SK-N-SH (cell line): ENCODE measurements at regions not wholly inside any gene's neighbourhood (a gene's known extent, or its start where the extent isn't known, plus 50 kb on each side); places are given as distances from the start of the nearest gene placed in this dataset.

Experiments
- CTCF ChIA-PET: fragments of 300-600, 350-600 bp; formaldehyde crosslinking; extraction: SDS; loops from one replicate; lab custom pipeline; 2021; lab: Yijun Ruan, JAX
- POLR2A ChIA-PET: fragments of 350-600 bp; sonication (Branson Sonifier 250); formaldehyde crosslinking; extraction: SDS; loops from one replicate; lab custom pipeline; 2020; ENCODE audit warnings: antibody characterized with exemption, inconsistent platforms; lab: Yijun Ruan, JAX
- DNase-seq: peaks from one replicate; pipeline ENCODE4 v3.0.0; 2012
- H2AFZ ChIP-seq: fragments of 200-600 bp; sonication (generic); 2 replicates; pipeline ENCODE4 v1.8.1; 2016; ENCODE audit warnings: antibody characterized with exemption, mild to moderate bottlenecking, low read depth
- H3F3A ChIP-seq: fragments of 200-600 bp; sonication (generic); replicated peaks from 2 replicates; pipeline ENCODE3; 2016; ENCODE audit warnings: antibody characterized with exemption, mild to moderate bottlenecking; ENCODE audit not compliant: insufficient read depth
- H3K27ac ChIP-seq, 2 experiments: fragments of 200-500 bp in 1 of 2; fragments of 200-600 bp in 1 of 2; sonication (Bioruptor generic) in 1 of 2; sonication (generic), shearing (Covaris generic) in 1 of 2; 2 replicates each; pipeline versions ENCODE4 v1.5.1 to v1.6.1; 2014 to 2016; ENCODE audit warnings: low read depth in 2 of 2, inconsistent platforms in 1 of 2, low read length in 1 of 2, mild to moderate bottlenecking in 1 of 2, mixed read lengths in 1 of 2
- H3K27me3 ChIP-seq: fragments of 200-600 bp; sonication (generic), shearing (Covaris generic); 2 replicates; pipeline ENCODE4 v1.6.1; 2016; ENCODE audit warnings: mixed run types; ENCODE audit not compliant: insufficient read depth
- H3K36me3 ChIP-seq, 2 experiments: fragments of 200-500 bp in 1 of 2; fragments of 200-600 bp in 1 of 2; sonication (Bioruptor generic) in 1 of 2; sonication (generic) in 1 of 2; replicated peaks in 1 of 2; 2 replicates each; pipeline versions ENCODE3 to v1.5.1; 2014 to 2016; ENCODE audit warnings: low read length in 1 of 2, mild to moderate bottlenecking in 1 of 2; ENCODE audit not compliant: insufficient read depth in 2 of 2, control insufficient read depth in 1 of 2
- H3K4me1 ChIP-seq, 2 experiments: fragments of 200-500 bp in 1 of 2; fragments of 200-600 bp in 1 of 2; sonication (Bioruptor generic) in 1 of 2; sonication (generic), shearing (Covaris generic) in 1 of 2; 2 replicates each; pipeline versions ENCODE4 v1.5.1 to v1.6.1; 2014 to 2016; ENCODE audit warnings: low read depth in 1 of 2, low read length in 1 of 2, mixed run types in 1 of 2; ENCODE audit not compliant: insufficient read depth in 2 of 2, control insufficient read depth in 1 of 2
- H3K4me2 ChIP-seq: fragments of 200-600 bp; sonication (generic), shearing (Covaris generic); 2 replicates; pipeline ENCODE4 v1.6.1; 2017; ENCODE audit warnings: mixed run types
- H3K4me3 ChIP-seq, 2 experiments: fragments of 200-500 bp in 1 of 2; fragments of 200-600 bp in 1 of 2; sonication (Bioruptor generic) in 1 of 2; sonication (generic), shearing (Covaris generic) in 1 of 2; 2 replicates each; pipeline versions ENCODE4 v1.5.1 to v1.8.1; 2014 to 2016; ENCODE audit warnings: low read depth in 2 of 2, inconsistent platforms in 1 of 2, low read length in 1 of 2, mild to moderate bottlenecking in 1 of 2, mixed read lengths in 1 of 2, moderate library complexity in 1 of 2
- H3K79me2 ChIP-seq: fragments of 200-600 bp; sonication (generic); 2 replicates; pipeline ENCODE4 v1.8.1; 2017; ENCODE audit warnings: mild to moderate bottlenecking; ENCODE audit not compliant: insufficient read depth
- H3K9ac ChIP-seq: fragments of 200-600 bp; sonication (generic); 2 replicates; pipeline ENCODE4 v1.6.1; 2017; ENCODE audit warnings: mixed run types
- H3K9me2 ChIP-seq: fragments of 200-600 bp; sonication (generic); 2 replicates; pipeline ENCODE4 v1.6.1; 2017; ENCODE audit warnings: mixed run types
- H3K9me3 ChIP-seq: fragments of 200-600 bp; sonication (generic); 2 replicates; pipeline ENCODE4 v1.6.1; 2017; ENCODE audit warnings: mixed run types, mild to moderate bottlenecking, moderate library complexity
- H4K20me1 ChIP-seq: fragments of 200-600 bp; sonication (generic); 2 replicates; pipeline ENCODE4 v1.6.1; 2017; ENCODE audit warnings: mild to moderate bottlenecking, mixed run types; ENCODE audit not compliant: insufficient read depth
- ELF1 ChIP-seq: IDR thresholded peaks from 2 replicates; pipeline ENCODE4 v1.4.0; 2012
- EZH2phosphoT487 ChIP-seq: fragments of 200-600 bp; sonication (generic); IDR thresholded peaks from 2 replicates; pipeline ENCODE4 v1.6.1; 2017; ENCODE audit warnings: low read depth, mixed run types, mild to moderate bottlenecking, antibody characterized with exemption, moderate library complexity, borderline replicate concordance
- FOXM1 ChIP-seq: IDR thresholded peaks from 2 replicates; pipeline ENCODE4 v1.4.0; 2012; ENCODE audit warnings: low read depth, mild to moderate bottlenecking
- GABPA ChIP-seq: IDR thresholded peaks from 2 replicates; pipeline ENCODE4 v1.4.0; 2012; ENCODE audit warnings: low read depth, mild to moderate bottlenecking
- GATA2 ChIP-seq: sonication (generic); formaldehyde crosslinking; IDR thresholded peaks from 2 replicates; pipeline ENCODE4 v1.5.0; 2020; ENCODE audit warnings: mild to moderate bottlenecking, missing genetic modification reagents
- POLR2AphosphoS5 ChIP-seq: IDR thresholded peaks from 2 replicates; pipeline ENCODE4 v1.6.1; 2012; ENCODE audit warnings: low read depth, low read length
- RAD21 ChIP-seq: IDR thresholded peaks from 2 replicates; pipeline ENCODE4 v1.6.1; 2012; ENCODE audit warnings: mild to moderate bottlenecking, low read length
- SIN3A ChIP-seq: IDR thresholded peaks from 2 replicates; pipeline ENCODE4 v1.6.1; 2012; ENCODE audit warnings: low read depth, mild to moderate bottlenecking, low read length, moderate library complexity, borderline replicate concordance
- TCF12 ChIP-seq: IDR thresholded peaks from 2 replicates; pipeline ENCODE4 v1.4.0; 2012
- TEAD4 ChIP-seq: IDR thresholded peaks from 2 replicates; pipeline ENCODE4 v1.4.0; 2012; ENCODE audit warnings: mild to moderate bottlenecking, borderline replicate concordance; ENCODE audit not compliant: insufficient read depth
- WGBS: methylation state at CpG from one replicate; pipeline ENCODE4 v1.1.6; 2017; ENCODE audit warnings: low lambda C conversion rate; 5-methylcytosine and 5-hydroxymethylcytosine counted together
- TF ChIP-seq, protein P1 (sequence below): fragments of 150-350 bp; IDR thresholded peaks from 2 replicates; pipeline ENCODE4 v1.6.1; 2016; ENCODE audit warnings: mild to moderate bottlenecking, low read depth, low read length
- TF ChIP-seq, protein P2 (sequence below): IDR thresholded peaks from 2 replicates; pipeline ENCODE4 v1.4.0; 2012; ENCODE audit warnings: low read depth

DNA sequence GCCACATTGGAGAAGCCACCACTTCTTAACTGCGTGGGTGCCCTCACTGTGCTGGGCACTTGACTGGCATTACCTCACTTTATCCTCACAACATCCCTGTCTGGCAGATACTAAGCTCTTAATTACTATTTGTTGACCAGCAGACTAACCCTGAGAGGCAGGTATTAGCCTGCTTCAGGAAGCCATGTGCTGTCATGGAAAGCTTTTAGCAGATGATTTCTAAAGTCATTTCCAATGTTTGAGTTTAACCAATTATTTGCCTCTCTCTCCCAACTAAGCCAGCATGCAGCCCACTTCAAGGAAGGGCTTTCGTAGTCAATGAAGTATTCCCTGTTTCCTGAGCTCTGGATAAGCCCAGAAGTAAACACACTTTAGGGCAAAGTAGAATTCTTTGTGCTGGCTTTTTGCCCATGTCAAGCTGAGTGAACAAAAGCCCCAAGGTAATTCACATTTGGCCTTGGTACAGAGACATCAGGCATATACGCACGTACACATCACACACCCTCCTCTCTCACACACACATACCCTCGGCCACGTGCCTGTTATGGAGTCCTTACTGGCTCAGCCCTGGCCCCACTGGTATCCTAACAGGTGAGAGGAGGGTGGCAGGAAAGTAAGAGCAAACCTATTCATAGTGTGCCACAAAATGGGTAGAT, 108.6 kb downstream of the C1D start:
- ChIA-PET POLR2A (no interaction called here), CTCF (interaction anchor here (1.5 to 1.6 kb wide), 2 partner anchors 9 to 77 kb away, joined by 3 to 5 read pairs; no protein-coding TSS in a partner anchor)
- Histone ChIP-seq H2AFZ (no peak overlapping the region), H3K4me3 (no peak overlapping the region), H3F3A (no peaks in the 10 kb centered on the region), H3K9ac (no peak overlapping the region), H3K4me1 (peaks cover 3 to 6% of the 10 kb centered on the region in 2 experiments; a peak in 2 of 4 replicates), H3K9me2 (no peaks in the 10 kb centered on the region), H3K27me3 (no peaks in the 10 kb centered on the region), H4K20me1 (no peaks in the 10 kb centered on the region), H3K36me3 (no peaks in the 10 kb centered on the region), H3K27ac (no peak overlapping the region), H3K9me3 (no peaks in the 10 kb centered on the region), H3K4me2 (no peak overlapping the region), H3K79me2 (no peaks in the 10 kb centered on the region)
- TF ChIP-seq GATA2 (no peak), POLR2AphosphoS5 (no peak), ELF1 (no peak), TCF12 (no peak), GABPA (no peak), FOXM1 (no peak)
- DNase-seq = no peak
- WGBS = 86% methylated on average over 6 of the region's 6 CpGs

DNA sequence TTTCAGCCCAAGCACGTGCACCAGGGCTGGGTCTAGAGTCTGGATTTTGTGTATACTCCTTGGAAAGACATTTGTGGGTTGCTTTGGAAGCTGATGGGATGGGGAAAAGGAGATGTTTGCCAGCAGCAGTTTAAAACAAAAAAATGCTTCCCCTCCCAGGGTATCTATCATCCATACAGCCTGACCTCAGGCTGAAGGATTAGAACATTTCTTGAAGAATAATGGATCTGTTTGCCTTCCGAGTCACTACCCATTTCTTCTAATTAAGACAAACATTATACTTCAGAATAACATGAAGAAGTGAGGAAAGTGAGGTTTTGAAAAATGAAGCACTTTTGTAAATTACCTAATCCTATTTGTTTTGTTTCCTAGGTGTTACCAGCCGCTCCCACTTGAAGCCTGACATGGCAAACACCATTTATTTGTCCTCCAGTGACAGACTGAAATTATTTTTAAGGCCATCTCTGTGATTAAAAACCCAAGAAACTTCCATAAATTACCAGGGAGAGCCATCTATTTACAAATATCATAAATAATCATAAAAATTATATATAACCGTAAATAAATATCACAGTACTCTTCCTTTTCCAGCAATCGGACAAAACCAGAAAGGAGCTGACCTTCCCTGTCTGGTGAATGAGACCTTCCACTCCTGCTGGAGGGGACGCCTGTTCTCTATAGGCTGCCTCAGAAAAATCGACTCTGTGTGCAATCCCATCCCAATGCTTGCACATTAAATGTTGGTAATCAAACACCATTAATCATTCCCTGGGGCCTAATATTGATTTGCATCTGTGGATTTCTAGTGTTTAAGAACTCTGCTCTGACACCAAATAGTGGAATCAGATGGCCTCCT, 106.8 kb downstream of the C1D start:
- DNase-seq = no peak
- no peaks in the 10 kb centered on the region for H3F3A ChIP-seq
- H3K9ac ChIP-seq = no peak overlapping the region
- WGBS = 80% methylated on average over 7 of the region's 7 CpGs
- no peaks in the 10 kb centered on the region for H3K9me2 ChIP-seq
- H3K27ac ChIP-seq = no peak overlapping the region; a peak in 1 of 4 replicates
- POLR2A ChIA-PET = no interaction called here
- H2AFZ ChIP-seq = no peak overlapping the region
- TF ChIP-seq EZH2phosphoT487 = no peak
- TF ChIP-seq, protein P1, sequence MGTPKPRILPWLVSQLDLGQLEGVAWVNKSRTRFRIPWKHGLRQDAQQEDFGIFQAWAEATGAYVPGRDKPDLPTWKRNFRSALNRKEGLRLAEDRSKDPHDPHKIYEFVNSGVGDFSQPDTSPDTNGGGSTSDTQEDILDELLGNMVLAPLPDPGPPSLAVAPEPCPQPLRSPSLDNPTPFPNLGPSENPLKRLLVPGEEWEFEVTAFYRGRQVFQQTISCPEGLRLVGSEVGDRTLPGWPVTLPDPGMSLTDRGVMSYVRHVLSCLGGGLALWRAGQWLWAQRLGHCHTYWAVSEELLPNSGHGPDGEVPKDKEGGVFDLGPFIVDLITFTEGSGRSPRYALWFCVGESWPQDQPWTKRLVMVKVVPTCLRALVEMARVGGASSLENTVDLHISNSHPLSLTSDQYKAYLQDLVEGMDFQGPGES = no peak
- TF ChIP-seq, protein P2, sequence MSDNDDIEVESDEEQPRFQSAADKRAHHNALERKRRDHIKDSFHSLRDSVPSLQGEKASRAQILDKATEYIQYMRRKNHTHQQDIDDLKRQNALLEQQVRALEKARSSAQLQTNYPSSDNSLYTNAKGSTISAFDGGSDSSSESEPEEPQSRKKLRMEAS = no peak
- TF ChIP-seq RAD21 = no peak
- TF ChIP-seq POLR2AphosphoS5 = no peak
- no peak for TF ChIP-seq TEAD4
- TF ChIP-seq SIN3A = no peak
- TF ChIP-seq ELF1 = no peak
- no peaks in the 10 kb centered on the region for H4K20me1 ChIP-seq
- H3K79me2 ChIP-seq = no peaks in the 10 kb centered on the region
- no peak overlapping the region for H3K4me3 ChIP-seq
- no peaks in the 10 kb centered on the region for H3K36me3 ChIP-seq
- peaks cover 0 to 3% of the 10 kb centered on the region in 2 experiments; a peak in 1 of 4 replicates for H3K4me1 ChIP-seq
- no peaks in the 10 kb centered on the region for H3K27me3 ChIP-seq
- CTCF ChIA-PET = interaction anchor here (1.5 kb wide), 1 partner anchor 11 kb away, joined by 3 read pairs; no protein-coding TSS in a partner anchor
- no peaks in the 10 kb centered on the region for H3K9me3 ChIP-seq
- no peak overlapping the region for H3K4me2 ChIP-seq
